ENCODE measurements at regions not wholly inside any gene's neighbourhood (a gene's known extent, or its start where the extent isn't known, plus 50 kb on each side); places are given as distances from the start of the nearest gene placed in this dataset.

DNA sequence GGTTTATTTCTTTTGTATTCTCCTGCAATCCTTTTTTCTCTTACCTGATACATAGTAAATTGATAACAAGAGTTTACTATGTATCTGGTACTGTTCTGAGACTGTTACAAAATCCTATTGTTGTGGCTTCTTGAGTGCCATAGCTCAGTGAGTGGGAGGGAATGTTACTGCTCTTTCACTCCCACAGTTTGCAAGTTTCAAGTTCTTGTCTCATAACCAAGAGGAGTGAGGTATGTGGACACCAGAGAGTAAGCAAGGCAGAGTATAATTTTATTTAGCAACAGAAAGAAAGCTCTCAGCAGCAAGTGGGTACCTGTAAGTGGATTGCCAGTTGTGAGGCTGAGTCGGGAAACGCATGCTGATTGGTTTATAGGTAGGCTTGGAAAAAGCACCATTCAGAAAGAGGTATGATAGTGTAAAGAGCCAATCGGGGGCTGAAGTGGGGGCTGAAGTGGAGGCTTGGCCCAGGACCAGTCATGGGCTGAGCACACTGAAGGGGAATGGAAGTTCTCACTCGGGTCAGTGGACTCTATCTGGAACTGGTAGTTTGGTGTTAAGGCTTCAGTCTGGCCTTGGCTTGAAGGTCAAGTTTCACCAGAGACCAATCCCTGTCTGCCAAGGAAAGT is 850.8 kb downstream of the TMTC2 start:
- Histone ChIP-seq H3K79me2 (ENCODE audit: control insufficient read depth, insufficient read depth, low read length) (no peaks in the 10 kb centered on the region), H3K9ac (ENCODE audit: low read length) (no peak overlapping the region), H3K4me1 (ENCODE audit: control insufficient read depth in 2 of 2, insufficient read depth in 2 of 2, low read length in 2 of 2) (no peaks in the 10 kb centered on the region), H4K20me1 (ENCODE audit: control insufficient read depth, insufficient read depth, low read length, poor library complexity, severe bottlenecking) (no peaks in the 10 kb centered on the region), H3K27me3 (replicated peaks in 1 of 4; ENCODE audit: control extremely low read depth in 1 of 4, control insufficient read depth in 3 of 4, insufficient read depth in 4 of 4, low read length in 3 of 4) (no peaks in the 10 kb centered on the region), H3K27ac (ENCODE audit: low read length in 2 of 2) (no peak overlapping the region), H3K36me3 (replicated peaks in 1 of 2; ENCODE audit: control extremely low read depth in 1 of 2, control insufficient read depth in 1 of 2, extremely low read depth in 1 of 2, insufficient read depth in 2 of 2, low read length in 1 of 2) (no peaks in the 10 kb centered on the region), H3K4me3 (ENCODE audit: control extremely low read depth in 1 of 5, extremely low read depth in 1 of 5, insufficient read depth in 1 of 5, low read depth in 2 of 5, low read length in 4 of 5) (no peak overlapping the region), H3K4me2 (replicated peaks; ENCODE audit: low read depth, low read length, poor library complexity, severe bottlenecking) (no peak overlapping the region), H3K9me3 (ENCODE audit: control extremely low read depth in 1 of 3, control insufficient read depth in 2 of 3, insufficient read depth in 1 of 3, low read length in 2 of 3) (no peaks in the 10 kb centered on the region), H2AFZ (ENCODE audit: insufficient read depth, low read depth, low read length, poor library complexity, severe bottlenecking) (no peak overlapping the region)
- intact Hi-C loops (cut with micrococcal nuclease): no loop called here
- WGBS (ENCODE audit: insufficient coverage): 79% methylated on average over 3 of the region's 4 CpGs
- no peaks in the 10 kb centered on the region for H3K4me1 Mint-ChIP-seq
- no peak for DNase-seq
- ATAC-seq (ENCODE audit: low read depth): no peak
- peaks cover 4% of the 10 kb centered on the region for H3K9me3 Mint-ChIP-seq (ENCODE audit: insufficient read depth)
- no peak overlapping the region for H3K27ac Mint-ChIP-seq
- CTCF ChIA-PET: no interaction called here
- TF ChIP-seq CTCF (IDR thresholded peaks at IDR 0.05) (no peak), EZH2 (IDR thresholded peaks at IDR 0.05; ENCODE audit: borderline replicate concordance, insufficient read depth, low read depth, low read length, poor library complexity, severe bottlenecking) (no peak)
- H3K27me3 Mint-ChIP-seq: no peaks in the 10 kb centered on the region
- POLR2A ChIA-PET: no interaction called here
- H3K4me3 Mint-ChIP-seq: no peak overlapping the region

- TF ChIP-seq CTCF (IDR thresholded peaks at IDR 0.05) (no peak), EZH2 (IDR thresholded peaks at IDR 0.05; ENCODE audit: borderline replicate concordance, insufficient read depth, low read depth, low read length, poor library complexity, severe bottlenecking) (no peak)
- no peak overlapping the region for H3K4me3 ChIP-seq (ENCODE audit: control extremely low read depth in 1 of 5, extremely low read depth in 1 of 5, insufficient read depth in 1 of 5, low read depth in 2 of 5, low read length in 4 of 5)
- POLR2A ChIA-PET: no interaction called here
- H3K9ac ChIP-seq (ENCODE audit: low read length): no peak overlapping the region
- no peaks in the 10 kb centered on the region for H3K27me3 Mint-ChIP-seq
- H4K20me1 ChIP-seq (ENCODE audit: control insufficient read depth, insufficient read depth, low read length, poor library complexity, severe bottlenecking): no peaks in the 10 kb centered on the region
- no peak for DNase-seq
- no peaks in the 10 kb centered on the region for H3K4me1 Mint-ChIP-seq
- H2AFZ ChIP-seq (ENCODE audit: insufficient read depth, low read depth, low read length, poor library complexity, severe bottlenecking): no peak overlapping the region
- no peaks in the 10 kb centered on the region for H3K36me3 ChIP-seq (replicated peaks in 1 of 2; ENCODE audit: control extremely low read depth in 1 of 2, control insufficient read depth in 1 of 2, extremely low read depth in 1 of 2, insufficient read depth in 2 of 2, low read length in 1 of 2)
- no peak overlapping the region for H3K4me2 ChIP-seq (replicated peaks; ENCODE audit: low read depth, low read length, poor library complexity, severe bottlenecking)
- H3K79me2 ChIP-seq (ENCODE audit: control insufficient read depth, insufficient read depth, low read length): no peaks in the 10 kb centered on the region
- H3K9me3 Mint-ChIP-seq (ENCODE audit: insufficient read depth): peaks cover 4% of the 10 kb centered on the region
- no peak overlapping the region for H3K4me3 Mint-ChIP-seq
- H3K27ac Mint-ChIP-seq: no peak overlapping the region
- WGBS (ENCODE audit: insufficient coverage): no CpG with 5 or more reads among the region's 1 CpG
- no peak for ATAC-seq (ENCODE audit: low read depth)
- H3K4me1 ChIP-seq (ENCODE audit: control insufficient read depth in 2 of 2, insufficient read depth in 2 of 2, low read length in 2 of 2): no peaks in the 10 kb centered on the region
- CTCF ChIA-PET: no interaction called here
- no peaks in the 10 kb centered on the region for H3K27me3 ChIP-seq (replicated peaks in 1 of 4; ENCODE audit: control extremely low read depth in 1 of 4, control insufficient read depth in 3 of 4, insufficient read depth in 4 of 4, low read length in 3 of 4)
- H3K27ac ChIP-seq (ENCODE audit: low read length in 2 of 2): no peak overlapping the region
- intact Hi-C loops (cut with micrococcal nuclease): no loop called here
- no peaks in the 10 kb centered on the region for H3K9me3 ChIP-seq (ENCODE audit: control extremely low read depth in 1 of 3, control insufficient read depth in 2 of 3, insufficient read depth in 1 of 3, low read length in 2 of 3)
These were observed 849.8 kb downstream of the TMTC2 start for GRCh38 chr12:83536496-83536895.

Measured in B cell (primary cell).